Urinary bladder (tissue), 3 donors: ENCODE measurements at regions not wholly inside any gene's neighbourhood (a gene's known extent, or its start where the extent isn't known, plus 50 kb on each side); places are given as distances from the start of the nearest gene placed in this dataset.

Experiments
- DNase-seq: peaks from one replicate; pipeline ENCODE4 v3.0.0-alpha.2; 2015; ENCODE audit errors: extremely low spot score
- H3K27ac ChIP-seq: one replicate; pipeline ENCODE4 v1.5.1; 2013; ENCODE audit warnings: low read depth, mild to moderate bottlenecking, moderate library complexity
- H3K36me3 ChIP-seq: one replicate; pipeline ENCODE4 v1.6.1; 2013; ENCODE audit warnings: mild to moderate bottlenecking, moderate library complexity; ENCODE audit not compliant: insufficient read depth
- H3K4me1 ChIP-seq: one replicate; pipeline ENCODE4 v1.6.1; 2013; ENCODE audit warnings: mild to moderate bottlenecking, moderate library complexity; ENCODE audit not compliant: insufficient read depth
- H3K4me3 ChIP-seq: one replicate; pipeline ENCODE4 v1.5.1; 2013; ENCODE audit warnings: low read depth, low read length
- WGBS: extraction: QIAGEN DNeasy Blood & Tissue Kit; methylation state at CpG from one replicate; pipeline ENCODE4 v1.1.7; 2013; 5-methylcytosine and 5-hydroxymethylcytosine counted together
- donor health status: healthy with polysubstance abuse.
- donor health status: healthy.

DNA sequence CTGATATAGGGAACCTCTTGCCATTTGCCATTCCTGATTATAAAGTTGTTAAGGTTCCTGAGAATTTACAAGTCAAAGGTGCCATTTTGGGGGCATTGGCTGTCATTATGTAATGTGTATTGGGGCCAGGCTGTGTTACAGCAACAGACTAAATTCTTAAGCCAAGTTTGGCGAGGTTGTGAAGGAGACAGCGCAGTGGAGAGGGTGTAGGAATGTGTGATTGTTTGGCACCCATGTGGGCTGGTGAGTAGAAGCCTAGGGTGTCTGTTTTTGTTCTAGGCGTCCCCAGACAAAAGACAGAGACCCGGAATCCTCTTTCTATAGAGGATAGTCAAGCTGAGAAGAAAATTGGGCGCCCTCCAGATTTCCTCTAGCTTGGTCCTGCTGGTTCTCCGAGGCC, 2535.3 kb downstream of the PCDH7 start:
- no peaks in the 10 kb centered on the region for H3K36me3 ChIP-seq
- WGBS, result 92% methylated on average over 6 of the region's 6 CpGs

GRCh38 chr4:33262824-33263223, 2542.7 kb downstream of the PCDH7 start:
- Histone ChIP-seq H3K36me3 (no peaks in the 10 kb centered on the region), H3K27ac (no peak overlapping the region), H3K4me1 (no peaks in the 10 kb centered on the region), H3K4me3 (no peak overlapping the region)
- DNase-seq, result no peak
- 92% methylated on average over 2 of the region's 2 CpGs for WGBS

More for the DNA sequence above, 2535.3 kb downstream of the PCDH7 start:
- H3K4me3 ChIP-seq, result no peak overlapping the region
- H3K27ac ChIP-seq, result no peak overlapping the region
- H3K4me1 ChIP-seq, result no peaks in the 10 kb centered on the region
- no peak for DNase-seq

- Histone ChIP-seq H3K4me3 (no peak overlapping the region), H3K27ac (no peak overlapping the region), H3K4me1 (no peaks in the 10 kb centered on the region), H3K36me3 (no peaks in the 10 kb centered on the region)
- WGBS, result 91% methylated on average over 5 of the region's 5 CpGs
- DNase-seq, result no peak
Measured at GRCh38 chr4:33268776-33269175, 2548.6 kb downstream of the PCDH7 start.

- H3K4me3 ChIP-seq, result no peak overlapping the region
- H3K36me3 ChIP-seq, result no peaks in the 10 kb centered on the region
- no peaks in the 10 kb centered on the region for H3K4me1 ChIP-seq
- no peak overlapping the region for H3K27ac ChIP-seq
- 74% methylated on average over 1 of the region's 1 CpG for WGBS
- no peak for DNase-seq
Measured at GRCh38 chr4:33270403-33270802, 2550.2 kb downstream of the PCDH7 start.

DNA sequence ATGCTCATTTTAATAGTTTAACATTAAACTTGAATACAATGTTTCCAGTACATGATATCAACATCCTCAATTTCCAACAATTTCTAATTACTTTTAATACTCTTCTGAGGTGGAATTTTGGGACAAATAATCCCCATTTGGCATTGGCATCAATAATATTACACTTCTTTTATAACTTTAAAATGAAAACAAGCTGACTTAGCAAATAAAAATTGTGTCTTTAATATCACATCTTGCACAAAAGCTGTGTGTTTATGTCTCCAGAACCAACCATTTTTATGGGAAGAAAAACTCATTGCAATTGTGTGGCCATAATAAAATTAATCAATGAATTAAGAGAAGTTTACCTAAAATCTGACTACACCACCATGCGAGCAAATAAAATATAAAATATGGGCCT, 2552.6 kb downstream of the PCDH7 start:
- WGBS, result 89% methylated on average over 1 of the region's 1 CpG
- H3K4me3 ChIP-seq, result no peak overlapping the region

GRCh38 chr4:33283818-33284217, 2563.6 kb downstream of the PCDH7 start:
- DNase-seq, result no peak
- no peaks in the 10 kb centered on the region for H3K4me1 ChIP-seq
- H3K4me3 ChIP-seq, result no peak overlapping the region
- 92% methylated on average over 1 of the region's 1 CpG for WGBS
- no peaks in the 10 kb centered on the region for H3K36me3 ChIP-seq
- no peak overlapping the region for H3K27ac ChIP-seq

More for the DNA sequence above, 2552.6 kb downstream of the PCDH7 start:
- DNase-seq, result no peak
- Histone ChIP-seq H3K36me3 (no peaks in the 10 kb centered on the region), H3K4me1 (no peaks in the 10 kb centered on the region), H3K27ac (no peak overlapping the region)

DNA sequence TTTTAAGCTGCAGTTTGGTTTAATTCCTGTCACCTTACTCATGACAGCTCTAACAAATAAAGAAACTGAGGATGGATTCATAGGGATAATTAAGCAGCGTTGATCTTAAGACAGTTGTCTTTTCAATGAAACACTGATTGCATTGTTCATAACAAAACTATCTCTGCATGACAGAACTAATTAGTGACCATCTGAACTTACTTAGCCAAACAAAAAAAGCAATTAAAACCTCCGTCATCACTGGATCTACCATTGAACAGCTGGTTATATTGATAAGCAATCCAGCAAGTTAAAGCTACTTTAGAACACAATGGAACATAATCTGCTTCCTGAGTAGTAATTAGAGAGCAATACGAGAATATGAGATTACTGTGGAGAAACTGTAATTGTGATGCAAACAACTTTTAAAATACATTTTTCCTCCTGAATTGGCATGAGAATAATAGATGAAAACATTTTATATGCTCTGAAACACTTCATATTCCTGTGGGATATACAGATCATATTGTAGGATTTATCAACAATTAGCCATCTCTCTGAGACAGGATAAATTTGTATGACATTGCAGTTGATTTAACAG, 2576.8 kb downstream of the PCDH7 start:
- no peak overlapping the region for H3K27ac ChIP-seq
- no peak overlapping the region for H3K4me3 ChIP-seq
- no peaks in the 10 kb centered on the region for H3K4me1 ChIP-seq
- no peaks in the 10 kb centered on the region for H3K36me3 ChIP-seq
- WGBS, result 65% methylated on average over 3 of the region's 3 CpGs
- no peak for DNase-seq

DNA sequence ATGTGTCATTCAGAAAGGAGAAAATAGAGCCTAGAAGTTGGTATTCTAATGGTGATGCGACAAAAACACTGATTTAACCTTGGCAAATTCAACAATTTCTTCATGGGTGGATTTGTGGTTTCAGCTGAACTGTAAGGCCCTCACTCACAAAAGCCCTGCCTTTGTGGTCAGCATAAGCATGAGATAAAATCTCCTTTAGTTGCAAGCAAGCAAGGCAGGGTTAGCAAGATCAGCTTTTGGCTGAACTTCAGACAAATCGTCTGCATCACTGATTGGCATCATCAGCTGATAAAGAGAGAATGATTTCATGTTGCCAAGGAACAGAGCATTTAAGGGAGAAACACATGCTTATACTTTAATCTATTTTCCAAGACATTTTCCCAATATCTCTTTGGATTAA, 2582.2 kb downstream of the PCDH7 start:
- DNase-seq, result no peak
- Histone ChIP-seq H3K4me3 (no peak overlapping the region), H3K4me1 (no peaks in the 10 kb centered on the region), H3K27ac (no peak overlapping the region), H3K36me3 (no peaks in the 10 kb centered on the region)
- 27% methylated on average over 2 of the region's 2 CpGs for WGBS

DNA sequence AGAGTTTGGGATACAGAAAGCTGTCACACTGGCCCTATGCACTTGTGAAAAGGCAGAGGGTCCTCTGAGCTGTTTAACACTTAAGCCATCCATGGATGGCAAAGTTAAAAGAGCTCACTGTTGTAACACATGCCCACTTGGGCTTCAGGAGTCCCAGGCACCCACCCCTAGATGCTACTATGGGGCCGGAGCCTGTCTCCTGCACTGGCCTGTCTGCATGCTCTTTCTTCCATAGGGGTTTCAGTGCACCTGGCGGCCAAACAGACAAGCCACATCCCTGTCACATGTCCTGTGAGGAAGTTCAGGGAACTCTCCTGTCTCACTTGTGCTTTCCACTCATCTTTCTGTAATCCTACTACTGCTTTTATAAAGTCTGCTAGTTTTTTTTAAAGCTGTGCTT, 2586.0 kb downstream of the PCDH7 start:
- no peaks in the 10 kb centered on the region for H3K36me3 ChIP-seq
- 95% methylated on average over 2 of the region's 2 CpGs for WGBS
- H3K27ac ChIP-seq, result no peak overlapping the region
- H3K4me1 ChIP-seq, result no peaks in the 10 kb centered on the region
- no peak overlapping the region for H3K4me3 ChIP-seq
- no peak for DNase-seq

DNA sequence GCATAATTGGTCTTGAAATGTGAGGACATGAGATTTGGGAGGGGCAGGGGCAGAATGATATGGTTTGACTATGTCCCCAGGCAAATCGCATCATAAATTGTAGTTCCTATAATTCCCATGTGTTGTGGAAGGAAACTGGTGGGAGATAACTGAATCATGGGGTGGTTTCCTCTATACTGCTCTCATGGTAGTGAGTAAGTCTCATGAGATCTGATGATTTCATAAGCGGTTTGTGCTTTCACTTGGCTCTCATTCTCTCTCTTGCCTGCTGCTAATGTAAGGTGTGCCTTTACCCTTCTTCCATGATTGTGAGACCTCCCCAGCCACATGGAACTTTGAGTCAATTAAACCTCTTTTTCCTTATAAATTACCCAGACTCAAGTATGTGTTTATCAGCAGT, 2595.9 kb downstream of the PCDH7 start:
- Histone ChIP-seq H3K4me3 (no peak overlapping the region), H3K36me3 (no peaks in the 10 kb centered on the region), H3K4me1 (no peaks in the 10 kb centered on the region), H3K27ac (no peak overlapping the region)
- DNase-seq, result no peak
- 93% methylated on average over 2 of the region's 2 CpGs for WGBS

GRCh38 chr4:33316578-33316977, 2596.4 kb downstream of the PCDH7 start:
- WGBS, result 89% methylated on average over 3 of the region's 3 CpGs
- Histone ChIP-seq H3K4me3 (no peak overlapping the region), H3K4me1 (no peaks in the 10 kb centered on the region), H3K36me3 (no peaks in the 10 kb centered on the region), H3K27ac (no peak overlapping the region)
- no peak for DNase-seq

DNA sequence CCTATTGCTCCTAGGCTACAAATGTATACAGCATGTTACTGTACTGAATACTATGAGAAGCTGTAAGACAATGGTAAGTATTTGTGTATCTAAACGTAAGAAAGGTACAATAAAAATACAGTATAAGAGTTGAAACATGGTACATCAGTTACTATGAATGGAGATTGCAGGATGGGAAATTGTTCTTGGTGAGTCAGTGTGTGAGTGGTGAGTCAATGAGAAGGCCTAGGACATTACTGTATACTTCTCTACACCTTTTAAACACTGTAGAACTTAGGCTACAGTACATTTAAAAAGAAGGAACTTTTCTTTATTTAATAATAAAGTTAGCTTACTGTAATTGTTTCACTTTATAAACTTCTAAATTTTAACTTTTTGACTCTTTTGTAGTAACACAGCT, 2603.2 kb downstream of the PCDH7 start:
- H3K36me3 ChIP-seq, result no peaks in the 10 kb centered on the region
- H3K4me1 ChIP-seq, result no peaks in the 10 kb centered on the region
- no peak overlapping the region for H3K27ac ChIP-seq
- 85% methylated on average over 1 of the region's 1 CpG for WGBS
- no peak overlapping the region for H3K4me3 ChIP-seq
- DNase-seq, result no peak

- no peak overlapping the region for H3K4me3 ChIP-seq
- 78% methylated on average over 2 of the region's 2 CpGs for whole genome bisulfite sequencing
- no peak for DNase-seq
- H3K27ac ChIP-seq, result no peak overlapping the region
- no peaks in the 10 kb centered on the region for H3K36me3 ChIP-seq
- no peaks in the 10 kb centered on the region for H3K4me1 ChIP-seq
Measured at GRCh38 chr4:33334416-33334815, 2614.2 kb downstream of the PCDH7 start.

GRCh38 chr4:33339762-33340161, 2619.6 kb downstream of the PCDH7 start:
- DNase-seq, result no peak
- Histone ChIP-seq H3K36me3 (no peaks in the 10 kb centered on the region), H3K4me1 (no peaks in the 10 kb centered on the region), H3K4me3 (no peak overlapping the region), H3K27ac (no peak overlapping the region)
- WGBS, result 86% methylated on average over 3 of the region's 3 CpGs

- Histone ChIP-seq H3K4me3 (no peak overlapping the region), H3K36me3 (no peaks in the 10 kb centered on the region), H3K4me1 (no peaks in the 10 kb centered on the region), H3K27ac (no peak overlapping the region)
- no peak for DNase-seq
- 91% methylated on average over 5 of the region's 5 CpGs for WGBS
Measured at GRCh38 chr4:33340168-33340567, 2620.0 kb downstream of the PCDH7 start.
